H1 (cell line): ENCODE measurements at regions not wholly inside any gene's neighbourhood (a gene's known extent, or its start where the extent isn't known, plus 50 kb on each side); places are given as distances from the start of the nearest gene placed in this dataset.

Source experiments
- CTCF ChIA-PET: fragments of 300-600 bp; sonication (Branson Sonifier 250); formaldehyde crosslinking; loops from one replicate; lab custom pipeline; 2021; ENCODE audit not compliant: partially characterized antibody; lab: Charles Lee
- POLR2A ChIA-PET: fragments of 300-600 bp; sonication (Branson Sonifier 250); formaldehyde crosslinking; loops from one replicate; lab custom pipeline; 2021; ENCODE audit warnings: inconsistent platforms; ENCODE audit not compliant: partially characterized antibody; lab: Charles Lee
- DNase-seq, 2 experiments: peaks; one replicate each; pipeline versions ENCODE4 v3.0.0 to v3.0.0-alpha.2; 2010 to 2022; ENCODE audit warnings: low spot score in 2 of 2, low read depth in 1 of 2, mixed read lengths in 1 of 2
- FAIRE-seq: peaks from 2 replicates; lab custom pipeline; 2011; peaks lifted over from hg19 to GRCh38; lab: Jason Lieb, UNC
- H2AFZ ChIP-seq: 2 replicates; pipeline ENCODE4 v1.8.1; 2012; ENCODE audit warnings: low read length, inconsistent platforms
- H2AK5ac ChIP-seq: 2 replicates; pipeline ENCODE4 v1.6.1; 2013; ENCODE audit warnings: low read depth, low read length
- H2BK120ac ChIP-seq: replicated peaks from 2 replicates; pipeline ENCODE3; 2013; ENCODE audit warnings: low read depth, low read length, inconsistent platforms
- H2BK12ac ChIP-seq: 2 replicates; pipeline ENCODE4 v1.6.1; 2013; ENCODE audit warnings: low read depth, low read length
- H2BK15ac ChIP-seq: 2 replicates; pipeline ENCODE4 v1.6.1; 2013; ENCODE audit warnings: low read length
- H2BK20ac ChIP-seq: 2 replicates; pipeline ENCODE4 v1.6.1; 2013; ENCODE audit warnings: low read length
- H2BK5ac ChIP-seq: 2 replicates; pipeline ENCODE4 v1.6.1; 2013; ENCODE audit warnings: low read depth, low read length
- H3K14ac ChIP-seq: 2 replicates; pipeline ENCODE4 v1.6.1; 2013; ENCODE audit warnings: inconsistent platforms; ENCODE audit not compliant: insufficient read length
- H3K18ac ChIP-seq: 2 replicates; pipeline ENCODE4 v1.6.1; 2013; ENCODE audit warnings: low read length; ENCODE audit errors: extremely low read depth
- H3K23ac ChIP-seq: 2 replicates; pipeline ENCODE4 v1.6.1; 2013; ENCODE audit warnings: inconsistent platforms; ENCODE audit not compliant: insufficient read length
- H3K23me2 ChIP-seq: 2 replicates; pipeline ENCODE4 v1.6.1; 2013; ENCODE audit warnings: low read depth, low read length
- H3K27ac ChIP-seq: 2 replicates; pipeline ENCODE4 v1.6.1; 2011; ENCODE audit warnings: low read depth, low read length, inconsistent platforms
- H3K27me3 ChIP-seq, 4 experiments: replicated peaks in 1 of 4; 1 replicate in 1 of 4; 2 replicates in 3 of 4; pipeline versions ENCODE4 v1.6.1 to v1.8.1; 2011 to 2013; ENCODE audit warnings: low read length in 3 of 4, mild to moderate bottlenecking in 3 of 4, inconsistent platforms in 2 of 4, mixed read lengths in 2 of 4, moderate library complexity in 1 of 4; ENCODE audit not compliant: control insufficient read depth in 3 of 4, insufficient read depth in 3 of 4; ENCODE audit errors: extremely low read depth in 1 of 4
- H3K36me3 ChIP-seq, 4 experiments: 2 replicates each; pipeline versions ENCODE4 v1.6.1 to v1.8.1; 2011 to 2013; ENCODE audit warnings: mild to moderate bottlenecking in 4 of 4, low read length in 3 of 4, moderate library complexity in 2 of 4, control low read depth in 1 of 4, inconsistent platforms in 1 of 4; ENCODE audit not compliant: insufficient read depth in 4 of 4, control insufficient read depth in 2 of 4
- H3K4ac ChIP-seq: replicated peaks from 2 replicates; pipeline ENCODE3; 2013; ENCODE audit warnings: low read length, low read depth, mixed read lengths, inconsistent platforms; ENCODE audit not compliant: insufficient read length
- H3K4me1 ChIP-seq, 4 experiments: replicated peaks in 1 of 4; 1 replicate in 1 of 4; 2 replicates in 3 of 4; pipeline versions ENCODE4 v1.6.1 to v1.8.1; 2011 to 2013; ENCODE audit warnings: low read length in 3 of 4, inconsistent platforms in 2 of 4, mixed read lengths in 1 of 4; ENCODE audit not compliant: insufficient read depth in 4 of 4, control insufficient read depth in 3 of 4
- H3K4me2 ChIP-seq, 2 experiments: 2 replicates each; pipeline versions ENCODE4 v1.6.1 to v1.8.1; 2011 to 2013; ENCODE audit warnings: low read depth in 2 of 2, low read length in 2 of 2, control low read depth in 1 of 2, inconsistent platforms in 1 of 2, mild to moderate bottlenecking in 1 of 2; ENCODE audit not compliant: insufficient read depth in 1 of 2
- H3K4me3 ChIP-seq, 4 experiments: fragments of 200-600, 300-600 bp in 1 of 4; sonication (generic), shearing (Covaris generic), sonication (Bioruptor Twin) in 1 of 4; 2 replicates each; pipeline versions ENCODE4 v1.5.1 to v1.8.1; 2011 to 2016; ENCODE audit warnings: low read length in 4 of 4, low read depth in 3 of 4, control low read depth in 2 of 4, inconsistent platforms in 2 of 4, mild to moderate bottlenecking in 2 of 4, mixed read lengths in 1 of 4, moderate library complexity in 1 of 4; ENCODE audit not compliant: insufficient read depth in 2 of 4; ENCODE audit errors: extremely low read depth in 1 of 4
- H3K56ac ChIP-seq: replicated peaks from 2 replicates; pipeline ENCODE3; 2013; ENCODE audit warnings: low read depth, mild to moderate bottlenecking, mixed read lengths, low read length, inconsistent platforms; ENCODE audit not compliant: insufficient read length
- H3K79me1 ChIP-seq: 2 replicates; pipeline ENCODE4 v1.6.1; 2013; ENCODE audit warnings: low read depth, low read length, control low read depth
- H3K79me2 ChIP-seq, 2 experiments: 2 replicates each; pipeline versions ENCODE4 v1.6.1 to v1.8.1; 2012 to 2013; ENCODE audit warnings: low read length in 2 of 2, mild to moderate bottlenecking in 2 of 2, inconsistent platforms in 1 of 2; ENCODE audit not compliant: insufficient read depth in 2 of 2, control insufficient read depth in 1 of 2
- H3K9ac ChIP-seq, 4 experiments: replicated peaks in 1 of 4; 1 replicate in 1 of 4; 2 replicates in 3 of 4; pipeline versions ENCODE4 v1.6.1 to v1.8.1; 2011 to 2013; ENCODE audit warnings: low read depth in 3 of 4, low read length in 3 of 4, control low read depth in 2 of 4, mild to moderate bottlenecking in 2 of 4, moderate library complexity in 2 of 4, inconsistent platforms in 1 of 4; ENCODE audit errors: extremely low read depth in 1 of 4
- H3K9me3 ChIP-seq, 2 experiments: 2 replicates each; pipeline versions ENCODE4 v1.6.1 to v1.8.1; 2012 to 2013; ENCODE audit warnings: mild to moderate bottlenecking in 2 of 2, moderate library complexity in 2 of 2, control low read depth in 1 of 2, inconsistent platforms in 1 of 2, low read depth in 1 of 2, low read length in 1 of 2, mixed read lengths in 1 of 2; ENCODE audit not compliant: insufficient read depth in 2 of 2
- H4K20me1 ChIP-seq, 2 experiments: replicated peaks in 1 of 2; 2 replicates each; pipeline versions ENCODE3 to v1.8.1; 2011 to 2013; ENCODE audit warnings: inconsistent platforms in 2 of 2, low read length in 2 of 2, mild to moderate bottlenecking in 1 of 2; ENCODE audit not compliant: insufficient read depth in 2 of 2, control insufficient read depth in 1 of 2
- H4K5ac ChIP-seq: 2 replicates; pipeline ENCODE4 v1.6.1; 2013; ENCODE audit warnings: low read length, low read depth, mixed read lengths, inconsistent platforms; ENCODE audit not compliant: insufficient read length
- H4K8ac ChIP-seq: 2 replicates; pipeline ENCODE4 v1.8.0; 2013; ENCODE audit warnings: mild to moderate bottlenecking, moderate library complexity, low read length, inconsistent platforms; ENCODE audit not compliant: insufficient read depth; ENCODE audit errors: extremely low read depth
- H4K91ac ChIP-seq: replicated peaks from 2 replicates; pipeline ENCODE3; 2013; ENCODE audit warnings: low read length, mixed read lengths, inconsistent platforms; ENCODE audit not compliant: insufficient read length
- BRCA1 ChIP-seq: IDR thresholded peaks from 2 replicates; pipeline ENCODE4 v1.6.1; 2012; ENCODE audit warnings: low read depth, low read length, improper control_type of control experiment
- CHD1 ChIP-seq: IDR thresholded peaks from 2 replicates; pipeline ENCODE4 v1.6.1; 2012; ENCODE audit warnings: low read depth, low read length, improper control_type of control experiment
- CTBP2 ChIP-seq: IDR thresholded peaks from 2 replicates; pipeline ENCODE4 v1.7.0; 2011; ENCODE audit warnings: borderline replicate concordance, mild to moderate bottlenecking, moderate library complexity, mixed read lengths, low read length; ENCODE audit not compliant: insufficient read depth, insufficient read length
- EP300 ChIP-seq, 2 experiments: IDR thresholded peaks; 1 replicate in 1 of 2; 2 replicates in 1 of 2; pipeline ENCODE4 v1.6.1; 2011 to 2012; ENCODE audit warnings: low read depth in 2 of 2, low read length in 2 of 2, mild to moderate bottlenecking in 2 of 2, borderline replicate concordance in 1 of 2, inconsistent platforms in 1 of 2, moderate library complexity in 1 of 2
- GTF2F1 ChIP-seq: IDR thresholded peaks from 2 replicates; pipeline ENCODE4 v1.6.1; 2012; ENCODE audit warnings: low read depth, low read length, improper control_type of control experiment, borderline replicate concordance
- NRF1 ChIP-seq: IDR thresholded peaks from 2 replicates; pipeline ENCODE4 v1.6.1; 2011; ENCODE audit warnings: mild to moderate bottlenecking, low read depth, low read length, improper control_type of control experiment
- RFX5 ChIP-seq: IDR thresholded peaks from 2 replicates; pipeline ENCODE4 v1.6.1; 2011; ENCODE audit warnings: low read depth, low read length, improper control_type of control experiment, borderline replicate concordance
- SP1 ChIP-seq: IDR thresholded peaks from 2 replicates; pipeline ENCODE4 v1.6.1; 2011; ENCODE audit warnings: low read depth, low read length
- SP2 ChIP-seq: IDR thresholded peaks from 2 replicates; pipeline ENCODE4 v1.6.1; 2012; ENCODE audit warnings: mild to moderate bottlenecking, low read length, inconsistent platforms
- SP4 ChIP-seq: IDR thresholded peaks from 2 replicates; pipeline ENCODE4 v1.6.1; 2012; ENCODE audit warnings: low read length, inconsistent platforms
- TAF7 ChIP-seq: optimal IDR thresholded peaks from 2 replicates; pipeline ENCODE3; 2011; ENCODE audit warnings: low read depth, mild to moderate bottlenecking, inconsistent platforms, low read length, moderate library complexity, borderline replicate concordance
- TBP ChIP-seq: IDR thresholded peaks from 2 replicates; pipeline ENCODE4 v1.6.1; 2011; ENCODE audit warnings: low read depth, low read length, improper control_type of control experiment
- YY1 ChIP-seq: IDR thresholded peaks from 2 replicates; pipeline ENCODE4 v1.6.1; 2011; ENCODE audit warnings: low read depth, mild to moderate bottlenecking, low read length
- WGBS, 2 experiments: shearing (Covaris generic) in 1 of 2; methylation state at CpG; one replicate each; pipeline versions ENCODE4 v1.1.6 to v1.1.7; 2013 to 2015; ENCODE audit warnings: low lambda C conversion rate in 2 of 2, mixed read lengths in 2 of 2, inconsistent platforms in 1 of 2, low coverage in 1 of 2, missing lambda C conversion rate in 1 of 2; ENCODE audit not compliant: insufficient replicate concordance in 2 of 2, insufficient coverage in 1 of 2, insufficient read length in 1 of 2; ENCODE audit errors: extremely low coverage in 1 of 2, missing lambda C conversion rate in 1 of 2; 5-methylcytosine and 5-hydroxymethylcytosine counted together
- TF ChIP-seq, protein P1 (sequence below): IDR thresholded peaks from 2 replicates; pipeline ENCODE4 v1.6.1; 2012; ENCODE audit warnings: inconsistent platforms
- TF ChIP-seq, protein P2 (sequence below): IDR thresholded peaks from 2 replicates; pipeline ENCODE4 v1.6.1; 2012; ENCODE audit warnings: inconsistent platforms

DNA sequence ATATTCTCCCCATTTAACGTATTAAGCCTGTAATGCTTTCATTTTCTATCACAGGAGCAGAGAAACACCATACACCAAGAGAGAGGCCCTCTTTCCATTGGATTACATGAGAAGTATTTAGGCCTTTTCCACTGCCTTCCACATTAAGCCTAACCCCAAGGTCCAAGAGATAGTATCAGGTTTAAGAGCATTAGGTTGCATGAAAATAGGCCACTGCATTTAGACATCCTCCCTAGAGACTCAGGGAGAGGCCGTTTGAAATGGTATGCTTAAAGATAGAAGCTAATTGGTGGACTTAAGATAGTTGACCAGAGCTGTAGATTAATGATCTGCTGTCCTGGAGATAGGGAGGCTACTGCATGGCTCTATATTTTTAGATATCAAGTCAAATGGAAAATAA is 128.5 kb upstream of the PTPRM start:
- H2BK12ac ChIP-seq: no peak overlapping the region
- POLR2A ChIA-PET: no interaction called here
- H4K5ac ChIP-seq: no peak overlapping the region
- no peak overlapping the region for H3K27ac ChIP-seq
- H2BK15ac ChIP-seq: no peak overlapping the region
- H2AFZ ChIP-seq: no peak overlapping the region
- no peak overlapping the region for H2AK5ac ChIP-seq
- H3K36me3 ChIP-seq: no peaks in the 10 kb centered on the region
- no peak overlapping the region for H2BK5ac ChIP-seq
- no peak for FAIRE-seq
- H4K91ac ChIP-seq: no peak overlapping the region
- WGBS, 2 experiments: 87% methylated on average over 2 of the region's 2 CpGs; no CpG with 5 or more reads in 1 of the 2 experiments
- H4K20me1 ChIP-seq: no peaks in the 10 kb centered on the region
- H3K4ac ChIP-seq: no peak overlapping the region
- H3K14ac ChIP-seq: no peak overlapping the region
- no peak overlapping the region for H2BK20ac ChIP-seq
- DNase-seq: no peak
- H3K79me2 ChIP-seq: no peaks in the 10 kb centered on the region
- H3K4me1 ChIP-seq: 0 out of 7 replicates have a peak, but pooled peaks cover 0 to 4% (median 0%) of the 10 kb centered on the region in 4 experiments
- H3K56ac ChIP-seq: no peak overlapping the region
- no peak overlapping the region for H3K23ac ChIP-seq
- no peak overlapping the region for H3K4me3 ChIP-seq
- no peaks in the 10 kb centered on the region for H3K79me1 ChIP-seq
- H3K23me2 ChIP-seq: no peaks in the 10 kb centered on the region
- H3K18ac ChIP-seq: no peak overlapping the region
- H3K27me3 ChIP-seq: no peaks in the 10 kb centered on the region
- CTCF ChIA-PET: interaction anchor here (2.8 kb wide), 1 partner anchor 14 kb away, joined by 10 read pairs; no protein-coding TSS in a partner anchor
- H3K4me2 ChIP-seq: no peak overlapping the region
- H4K8ac ChIP-seq: no peak overlapping the region
- no peaks in the 10 kb centered on the region for H3K9me3 ChIP-seq
- no peak overlapping the region for H3K9ac ChIP-seq
- no peak overlapping the region for H2BK120ac ChIP-seq
- TF ChIP-seq NRF1 (no peak), TBP (no peak), SP1 (no peak), YY1 (no peak), GTF2F1 (no peak), TAF7 (no peak), SP4 (no peak), EP300 (IDR thresholded peaks at IDR 0.05; ENCODE audit: borderline replicate concordance in 1 of 2, low read depth in 2 of 2, low read length in 2 of 2) (no peak), BRCA1 (no peak), RFX5 (no peak), CTBP2 (no peak), CHD1 (no peak), SP2 (no peak)
- TF ChIP-seq, protein P1, sequence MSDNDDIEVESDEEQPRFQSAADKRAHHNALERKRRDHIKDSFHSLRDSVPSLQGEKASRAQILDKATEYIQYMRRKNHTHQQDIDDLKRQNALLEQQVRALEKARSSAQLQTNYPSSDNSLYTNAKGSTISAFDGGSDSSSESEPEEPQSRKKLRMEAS: no peak
- TF ChIP-seq, protein P2, sequence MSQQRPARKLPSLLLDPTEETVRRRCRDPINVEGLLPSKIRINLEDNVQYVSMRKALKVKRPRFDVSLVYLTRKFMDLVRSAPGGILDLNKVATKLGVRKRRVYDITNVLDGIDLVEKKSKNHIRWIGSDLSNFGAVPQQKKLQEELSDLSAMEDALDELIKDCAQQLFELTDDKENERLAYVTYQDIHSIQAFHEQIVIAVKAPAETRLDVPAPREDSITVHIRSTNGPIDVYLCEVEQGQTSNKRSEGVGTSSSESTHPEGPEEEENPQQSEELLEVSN: no peak
